ENCODE measurements at regions not wholly inside any gene's neighbourhood (a gene's known extent, or its start where the extent isn't known, plus 50 kb on each side); places are given as distances from the start of the nearest gene placed in this dataset.
"Not testable (repeated sequence)": the region's sequence is repeated elsewhere in the genome, so short reads cannot be mapped to it uniquely, and the experiment has no call there.

DNA sequence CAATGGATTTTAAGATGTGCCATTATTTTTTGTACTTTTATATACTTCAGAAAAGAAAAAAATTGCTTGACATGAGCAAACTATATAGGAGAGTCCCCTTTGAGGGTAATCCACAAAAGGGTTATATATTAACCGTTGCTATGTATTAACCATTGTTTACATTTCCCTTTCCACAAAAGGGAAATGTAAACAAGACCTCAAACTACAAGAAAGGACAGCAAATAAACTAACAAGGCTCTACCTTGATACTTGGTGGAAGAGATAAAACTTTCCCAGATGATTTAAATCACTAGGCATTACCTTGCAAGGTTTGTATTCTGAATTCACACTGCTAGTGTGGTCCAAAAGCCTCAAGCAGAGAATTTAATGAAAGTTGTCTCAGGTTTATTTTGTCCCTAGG lies 616.3 kb upstream of the BCHE start:
- no peak for FAIRE-seq
- no peak for TF ChIP-seq POLR2AphosphoS5 (IDR thresholded peaks at IDR 0.05; ENCODE audit: low read depth, low read length)
- no peak for TF ChIP-seq POLR2A (IDR thresholded peaks at IDR 0.05; ENCODE audit: low read depth, low read length)
- no peak for TF ChIP-seq TAF1 (IDR thresholded peaks at IDR 0.05; ENCODE audit: borderline replicate concordance, low read depth, low read length)
- no peak for DNase-seq (ENCODE audit: insufficient read length)

DNA sequence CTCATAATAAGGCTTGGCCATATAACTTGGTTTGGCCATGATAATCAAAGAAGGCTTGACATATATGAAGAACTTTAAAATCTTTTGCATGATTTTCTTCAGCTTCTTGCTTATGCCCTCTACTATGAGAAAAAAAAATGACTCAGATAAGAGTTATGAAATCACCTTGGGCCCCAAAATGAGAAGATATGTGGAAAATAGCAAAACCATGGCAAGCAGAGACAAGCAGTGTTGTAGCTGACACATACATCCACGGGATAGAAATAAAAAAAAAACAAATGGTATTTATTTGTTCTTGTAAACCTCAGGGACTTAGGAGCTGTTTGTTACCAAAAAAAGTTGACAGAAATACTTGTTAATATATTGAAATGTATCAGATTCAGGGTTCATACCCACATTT lies 614.8 kb upstream of the BCHE start:
- DNase-seq (ENCODE audit: insufficient read length), result no peak
- no peak for TF ChIP-seq TAF1 (IDR thresholded peaks at IDR 0.05; ENCODE audit: borderline replicate concordance, low read depth, low read length)
- no peak for TF ChIP-seq POLR2A (IDR thresholded peaks at IDR 0.05; ENCODE audit: low read depth, low read length)
- no peak for TF ChIP-seq POLR2AphosphoS5 (IDR thresholded peaks at IDR 0.05; ENCODE audit: low read depth, low read length)

DNA sequence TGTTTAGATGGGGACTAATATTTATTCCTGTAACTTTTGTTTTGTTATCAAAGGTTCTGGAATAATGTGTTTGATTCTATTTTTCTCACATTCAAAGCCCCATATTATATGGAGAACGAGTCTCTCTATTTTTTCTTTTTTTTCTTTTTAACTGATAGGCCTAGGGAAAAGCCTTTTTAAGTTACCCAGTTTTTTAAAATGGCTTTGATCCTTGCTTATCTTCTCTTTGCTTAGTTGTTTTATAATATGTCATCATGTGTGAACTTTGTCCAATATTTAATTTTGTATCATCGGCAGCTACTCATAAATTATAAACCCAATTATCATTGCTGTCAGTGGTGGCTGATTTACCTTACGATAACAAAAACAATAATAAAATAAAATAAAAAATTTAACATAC lies 610.3 kb upstream of the BCHE start:
- no peak for DNase-seq (ENCODE audit: insufficient read length)
- no peak for FAIRE-seq
- no peak for TF ChIP-seq POLR2AphosphoS5 (IDR thresholded peaks at IDR 0.05; ENCODE audit: low read depth, low read length)
- TF ChIP-seq TAF1 (IDR thresholded peaks at IDR 0.05; ENCODE audit: borderline replicate concordance, low read depth, low read length), result no peak
- TF ChIP-seq POLR2A (IDR thresholded peaks at IDR 0.05; ENCODE audit: low read depth, low read length), result no peak

More for the DNA sequence above, 614.8 kb upstream of the BCHE start:
- FAIRE-seq, result no peak

DNA sequence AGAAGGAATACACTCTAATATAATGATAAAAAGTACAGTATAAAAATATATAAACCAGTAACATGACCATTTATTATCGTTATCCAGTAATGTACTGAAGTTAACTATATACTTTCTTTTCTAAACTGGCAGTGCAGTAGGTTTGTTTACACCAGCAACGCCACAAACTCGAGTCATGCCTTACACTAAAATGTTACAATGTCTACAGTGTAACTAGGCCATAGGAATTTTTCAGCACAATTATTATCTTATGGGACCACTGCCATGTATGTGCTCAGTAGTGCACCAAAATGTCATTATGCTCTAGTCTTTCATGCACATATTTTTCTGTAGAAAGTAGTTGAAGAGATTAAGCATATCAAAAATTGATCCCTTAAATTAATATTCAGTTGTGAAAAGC lies 609.8 kb upstream of the BCHE start:
- FAIRE-seq (no peak), DNase-seq (ENCODE audit: insufficient read length) (no peak)
- TF ChIP-seq TAF1 (IDR thresholded peaks at IDR 0.05; ENCODE audit: borderline replicate concordance, low read depth, low read length) (no peak), POLR2A (IDR thresholded peaks at IDR 0.05; ENCODE audit: low read depth, low read length) (no peak), POLR2AphosphoS5 (IDR thresholded peaks at IDR 0.05; ENCODE audit: low read depth, low read length) (no peak)

DNA sequence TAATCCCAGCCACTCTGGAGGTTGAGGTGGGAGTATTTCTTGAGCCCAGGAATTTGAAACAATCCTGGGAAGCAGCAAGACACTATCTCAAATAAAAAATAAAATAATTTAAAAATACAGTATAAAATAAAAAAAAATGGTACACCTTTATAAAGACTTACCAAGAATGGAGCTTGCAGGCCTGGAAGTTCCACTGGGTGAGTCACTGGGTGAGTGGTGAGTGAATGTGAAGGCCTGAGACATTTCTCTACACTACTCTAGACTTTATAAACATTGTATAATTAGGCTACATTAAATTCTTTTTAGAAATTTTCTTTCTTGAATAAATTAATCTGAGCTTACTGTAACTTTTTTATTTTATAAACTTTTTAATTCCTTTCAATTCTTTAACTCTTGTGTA lies 609.1 kb upstream of the BCHE start:
- FAIRE-seq (no peak), DNase-seq (ENCODE audit: insufficient read length) (no peak)
- TF ChIP-seq POLR2A (IDR thresholded peaks at IDR 0.05; ENCODE audit: low read depth, low read length), result no peak
- no peak for TF ChIP-seq TAF1 (IDR thresholded peaks at IDR 0.05; ENCODE audit: borderline replicate concordance, low read depth, low read length)
- no peak for TF ChIP-seq POLR2AphosphoS5 (IDR thresholded peaks at IDR 0.05; ENCODE audit: low read depth, low read length)

- TF ChIP-seq POLR2A (IDR thresholded peaks at IDR 0.05; ENCODE audit: low read depth, low read length) (no peak), POLR2AphosphoS5 (IDR thresholded peaks at IDR 0.05; ENCODE audit: low read depth, low read length) (no peak), TAF1 (IDR thresholded peaks at IDR 0.05; ENCODE audit: borderline replicate concordance, low read depth, low read length) (no peak)
- DNase-seq (ENCODE audit: insufficient read length) (no peak), FAIRE-seq (no peak)
Measured at GRCh38 chr3:166445865-166446264, 608.6 kb upstream of the BCHE start.

GRCh38 chr3:166444756-166445155 lies 607.5 kb upstream of the BCHE start:
- DNase-seq (ENCODE audit: insufficient read length), result no peak

DNA sequence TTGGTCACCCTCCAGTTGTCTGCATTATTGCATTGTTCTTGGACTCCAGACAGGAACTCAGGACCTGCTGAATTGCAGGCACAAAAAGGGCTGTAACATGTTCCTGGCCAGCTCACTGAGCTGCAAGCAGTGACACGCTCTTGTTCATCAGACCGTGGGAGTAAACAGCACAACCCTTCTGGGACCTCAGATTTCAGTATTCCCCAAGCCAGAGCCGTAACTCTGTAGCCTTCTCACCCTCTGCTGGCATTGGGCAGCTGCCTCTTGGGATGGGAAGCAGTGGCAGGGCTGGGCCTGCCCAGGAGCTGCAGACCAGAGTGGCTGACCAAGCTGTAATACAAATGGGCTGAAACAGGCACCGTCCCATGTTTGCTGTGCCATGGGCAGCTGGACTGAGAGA lies 607.1 kb upstream of the BCHE start:
- no peak for DNase-seq (ENCODE audit: insufficient read length)
- no peak for FAIRE-seq

More at GRCh38 chr3:166444756-166445155, 607.5 kb upstream of the BCHE start:
- FAIRE-seq, result no peak
- TF ChIP-seq TAF1 (IDR thresholded peaks at IDR 0.05; ENCODE audit: borderline replicate concordance, low read depth, low read length) (no peak), POLR2A (IDR thresholded peaks at IDR 0.05; ENCODE audit: low read depth, low read length) (no peak), POLR2AphosphoS5 (IDR thresholded peaks at IDR 0.05; ENCODE audit: low read depth, low read length) (no peak)

GRCh38 chr3:166435469-166436057 lies 598.3 kb upstream of the BCHE start:
- FAIRE-seq, result no peak
- DNase-seq (ENCODE audit: insufficient read length), result no peak
- TF ChIP-seq TAF1 (IDR thresholded peaks at IDR 0.05; ENCODE audit: borderline replicate concordance, low read depth, low read length) (no peak), POLR2A (IDR thresholded peaks at IDR 0.05; ENCODE audit: low read depth, low read length) (no peak), POLR2AphosphoS5 (IDR thresholded peaks at IDR 0.05; ENCODE audit: low read depth, low read length) (no peak)

More for the DNA sequence above, 607.1 kb upstream of the BCHE start:
- TF ChIP-seq POLR2A (IDR thresholded peaks at IDR 0.05; ENCODE audit: low read depth, low read length) (no peak), POLR2AphosphoS5 (IDR thresholded peaks at IDR 0.05; ENCODE audit: low read depth, low read length) (no peak), TAF1 (IDR thresholded peaks at IDR 0.05; ENCODE audit: borderline replicate concordance, low read depth, low read length) (no peak)

DNA sequence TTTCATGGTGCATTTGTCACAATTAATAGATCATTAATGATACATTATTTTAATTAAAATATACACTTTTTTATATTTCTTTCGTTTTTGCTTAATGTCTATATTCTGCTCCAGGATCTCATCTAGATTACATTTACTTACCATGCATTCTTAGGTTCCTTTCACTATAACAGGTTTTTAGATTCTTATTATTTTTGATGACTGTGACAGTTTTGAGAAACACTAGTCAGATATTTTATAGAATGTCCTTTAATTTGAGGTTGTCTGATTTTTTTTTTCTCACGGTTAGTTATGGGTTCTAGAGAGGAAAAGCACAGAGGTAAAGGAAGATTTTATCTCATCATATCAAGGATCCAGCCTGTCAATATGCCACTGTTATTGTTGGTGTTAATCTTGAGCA lies 595.8 kb upstream of the BCHE start:
- TF ChIP-seq POLR2A (IDR thresholded peaks at IDR 0.05; ENCODE audit: low read depth, low read length) (no peak), TAF1 (IDR thresholded peaks at IDR 0.05; ENCODE audit: borderline replicate concordance, low read depth, low read length) (no peak), POLR2AphosphoS5 (IDR thresholded peaks at IDR 0.05; ENCODE audit: low read depth, low read length) (no peak)
- no peak for DNase-seq (ENCODE audit: insufficient read length)
- FAIRE-seq, result no peak

DNA sequence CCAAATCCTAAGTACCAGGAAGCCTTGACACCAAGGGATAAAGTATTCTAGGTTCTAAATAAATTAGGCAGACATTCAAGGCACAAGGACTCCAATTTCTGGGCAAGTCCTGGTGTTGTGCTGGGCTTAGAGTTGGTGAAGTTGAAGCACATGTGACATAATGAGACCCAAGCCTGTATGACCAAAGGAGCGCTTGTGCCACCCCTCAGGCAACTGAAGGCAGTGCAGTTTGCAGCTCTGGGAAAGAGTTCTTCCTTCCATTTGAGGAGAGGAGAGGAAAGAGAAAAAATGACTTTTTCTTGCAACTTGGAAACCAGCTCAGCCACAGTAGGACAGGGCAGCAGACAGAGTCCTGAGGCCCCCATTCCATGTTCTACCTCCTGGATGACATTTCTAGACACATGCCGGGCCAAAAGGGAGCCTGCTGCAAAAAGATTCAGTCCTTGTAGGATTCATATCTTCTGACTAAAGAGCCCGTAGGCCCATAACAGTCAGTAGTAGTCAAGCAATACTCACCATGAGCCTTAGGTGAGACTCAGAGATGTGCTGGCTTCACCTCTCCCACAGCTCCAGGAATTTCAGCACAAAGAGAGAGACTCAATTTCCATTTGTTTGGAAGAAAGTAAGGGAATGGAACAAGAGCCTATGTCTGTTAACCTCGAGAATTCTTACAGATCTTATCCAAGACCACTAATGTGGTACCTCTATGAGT lies 588.8 kb upstream of the BCHE start:
- TF ChIP-seq POLR2AphosphoS5 (IDR thresholded peaks at IDR 0.05; ENCODE audit: low read depth, low read length), result no peak
- no peak for TF ChIP-seq POLR2A (IDR thresholded peaks at IDR 0.05; ENCODE audit: low read depth, low read length)
- TF ChIP-seq TAF1 (IDR thresholded peaks at IDR 0.05; ENCODE audit: borderline replicate concordance, low read depth, low read length), result no peak
- DNase-seq (ENCODE audit: insufficient read length) (no peak), FAIRE-seq (no peak)

DNA sequence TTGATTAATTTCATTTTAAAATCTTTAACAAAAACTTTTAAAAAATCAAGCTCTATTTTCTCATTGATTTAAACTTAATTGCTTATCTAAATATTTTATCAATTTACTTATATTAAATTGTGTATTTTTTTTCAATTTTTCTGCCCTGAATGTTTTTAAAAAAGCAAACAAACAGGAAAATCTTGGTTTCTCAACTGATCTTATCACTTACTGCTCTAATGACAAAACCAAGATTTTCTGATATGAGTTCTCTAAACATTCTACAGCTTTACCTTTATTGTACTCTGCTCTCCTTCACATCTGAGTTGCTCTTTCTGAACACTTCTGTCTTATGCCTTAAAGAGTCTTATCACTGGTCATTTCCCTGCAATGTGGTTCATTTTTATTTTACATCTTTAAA lies 587.8 kb upstream of the BCHE start:
- DNase-seq (ENCODE audit: insufficient read length) (no peak), FAIRE-seq (no peak)
- TF ChIP-seq POLR2A (IDR thresholded peaks at IDR 0.05; ENCODE audit: low read depth, low read length), result no peak
- no peak for TF ChIP-seq POLR2AphosphoS5 (IDR thresholded peaks at IDR 0.05; ENCODE audit: low read depth, low read length)
- TF ChIP-seq TAF1 (IDR thresholded peaks at IDR 0.05; ENCODE audit: borderline replicate concordance, low read depth, low read length), result no peak

- not testable (repeated sequence) for DNase-seq (ENCODE audit: insufficient read length); FAIRE-seq
Measured at GRCh38 chr3:166423824-166424513, 586.7 kb upstream of the BCHE start.

Measured in GM12892 (cell line).